DMS153 treated with DMSO at 0.1 percent for 48 hours (cell line): ENCODE measurements at regions not wholly inside any gene's neighbourhood (a gene's known extent, or its start where the extent isn't known, plus 50 kb on each side); places are given as distances from the start of the nearest gene placed in this dataset.
A peak's percentile ranks its signal among the peaks of the same experiment; 100 is the strongest.

Experiments used
- DNase-seq: peaks from one replicate; lab custom pipeline; 2025; ENCODE audit not compliant: unreplicated experiment; lab: John Stamatoyannopoulos, UW

DNA sequence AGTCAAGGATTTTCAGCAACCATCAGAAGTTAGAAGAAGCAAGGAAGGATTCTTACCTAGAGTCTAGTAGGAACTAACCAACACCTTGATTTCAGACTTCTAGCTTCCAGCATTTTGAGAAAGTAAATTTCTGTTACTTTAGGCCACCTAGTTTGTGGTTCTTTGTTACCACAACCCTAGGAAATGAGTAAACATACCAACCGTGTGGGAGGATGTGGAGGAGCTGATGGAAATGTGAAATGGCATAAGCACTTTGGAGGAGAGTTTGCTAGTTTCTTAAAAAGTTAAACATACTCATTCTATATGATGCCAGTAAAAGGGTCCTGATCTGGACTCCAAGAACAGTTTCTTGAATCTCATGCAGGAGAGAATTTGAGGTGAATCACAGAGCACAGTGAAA, 679.4 kb downstream of the PDHA2 start:
- DNase-seq, result no peak

GRCh38 chr4:96521046-96521536, 681.2 kb downstream of the PDHA2 start:
- DNase-seq, result no peak

GRCh38 chr4:96523611-96524010, 683.7 kb downstream of the PDHA2 start:
- no peak for DNase-seq

GRCh38 chr4:96524311-96524875, 684.5 kb downstream of the PDHA2 start:
- no peak for DNase-seq

GRCh38 chr4:96525898-96526297, 686.0 kb downstream of the PDHA2 start:
- DNase-seq, result no peak

GRCh38 chr4:96526625-96527024, 686.7 kb downstream of the PDHA2 start:
- no peak for DNase-seq

DNA sequence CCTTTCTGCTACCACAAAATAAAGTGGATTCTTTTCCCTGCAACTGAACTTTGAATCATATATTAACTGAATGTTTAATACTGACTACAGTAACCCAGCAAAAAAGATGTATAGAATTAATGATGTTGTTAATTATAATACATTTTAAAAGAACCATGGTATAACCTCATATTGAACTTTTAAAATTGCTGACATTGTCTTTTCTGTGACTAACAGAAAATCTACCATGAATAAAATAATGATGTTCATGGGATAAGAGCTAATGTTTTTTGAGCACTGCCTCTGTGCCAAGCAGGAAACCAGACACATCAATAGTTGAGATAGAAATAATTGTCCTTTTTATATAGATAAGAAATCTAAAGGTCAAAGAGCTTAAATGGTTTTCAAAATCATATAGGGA, 691.9 kb downstream of the PDHA2 start:
- DNase-seq, result no peak

- DNase-seq, result no peak
Observed at GRCh38 chr4:96543346-96543745, 703.5 kb downstream of the PDHA2 start.

GRCh38 chr4:96558466-96558865, 718.6 kb downstream of the PDHA2 start:
- DNase-seq, result no peak

GRCh38 chr4:96566755-96567154, 726.9 kb downstream of the PDHA2 start:
- no peak for DNase-seq

DNA sequence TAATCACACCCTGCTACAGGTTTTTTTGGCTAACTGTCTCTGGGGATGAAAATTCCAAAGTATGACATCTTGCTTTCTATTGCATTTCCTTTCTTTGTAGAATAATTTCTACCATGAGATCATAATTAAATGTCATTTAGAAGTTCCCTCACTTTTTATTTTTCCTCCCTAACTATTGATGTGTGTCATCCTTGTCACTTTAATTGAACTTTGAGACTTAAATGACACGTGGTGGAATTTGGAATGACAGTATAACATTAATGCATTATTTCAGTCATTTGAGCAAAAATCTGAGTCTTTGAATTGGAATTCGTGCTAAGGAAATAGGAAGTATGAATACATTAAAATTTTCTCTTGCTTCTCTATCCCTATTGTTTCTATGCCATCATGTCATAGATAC, 745.4 kb downstream of the PDHA2 start:
- no peak for DNase-seq

DNA sequence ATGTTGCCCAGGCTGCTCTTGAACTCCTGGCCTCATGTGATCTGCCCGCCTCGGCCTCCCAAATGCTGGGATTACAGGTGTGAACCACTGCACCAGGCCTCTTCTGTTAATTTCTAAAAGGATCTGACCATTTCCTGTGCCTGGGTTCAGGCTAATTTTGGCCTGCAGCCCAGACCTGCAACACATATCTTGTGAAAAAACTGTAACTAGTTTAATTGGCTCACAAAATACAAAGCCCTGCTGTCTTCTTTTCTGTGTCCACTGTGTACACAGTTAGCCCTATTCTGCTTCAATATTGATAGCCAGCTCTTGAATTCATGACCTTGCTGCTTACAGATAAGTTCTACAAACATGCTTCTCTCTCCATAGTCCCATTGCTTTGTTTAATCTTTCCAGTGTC, 753.5 kb downstream of the PDHA2 start:
- DNase-seq, result peak; percentile 79

- no peak for DNase-seq
Observed at GRCh38 chr4:96598465-96598864, 758.6 kb downstream of the PDHA2 start.

- DNase-seq, result no peak
Observed at GRCh38 chr4:96599752-96600151, 759.9 kb downstream of the PDHA2 start.

DNA sequence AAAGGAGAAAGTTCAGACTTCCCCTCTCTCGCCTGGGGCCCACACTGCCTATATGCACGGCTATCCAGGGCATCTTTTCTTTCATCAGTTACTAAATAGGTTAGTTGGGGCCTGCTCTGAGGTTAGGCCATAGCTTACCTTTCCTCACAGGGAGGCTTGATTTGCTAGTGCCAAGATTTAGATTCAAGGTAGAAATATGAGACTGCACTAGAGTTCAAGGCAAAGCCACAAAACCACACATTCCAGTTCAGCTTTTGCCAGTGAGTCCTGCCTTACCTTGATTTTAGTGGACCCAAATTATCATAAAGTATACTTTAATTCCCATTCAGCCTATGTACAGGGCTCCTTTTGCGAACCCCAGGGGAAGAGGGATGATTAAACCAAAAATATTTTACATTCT, 762.8 kb downstream of the PDHA2 start:
- DNase-seq, result no peak

GRCh38 chr4:96603641-96604040, 763.7 kb downstream of the PDHA2 start:
- no peak for DNase-seq

- no peak for DNase-seq
Observed at GRCh38 chr4:96606451-96606850, 766.6 kb downstream of the PDHA2 start.

GRCh38 chr4:96626023-96626422, 786.1 kb downstream of the PDHA2 start:
- no peak for DNase-seq

DNA sequence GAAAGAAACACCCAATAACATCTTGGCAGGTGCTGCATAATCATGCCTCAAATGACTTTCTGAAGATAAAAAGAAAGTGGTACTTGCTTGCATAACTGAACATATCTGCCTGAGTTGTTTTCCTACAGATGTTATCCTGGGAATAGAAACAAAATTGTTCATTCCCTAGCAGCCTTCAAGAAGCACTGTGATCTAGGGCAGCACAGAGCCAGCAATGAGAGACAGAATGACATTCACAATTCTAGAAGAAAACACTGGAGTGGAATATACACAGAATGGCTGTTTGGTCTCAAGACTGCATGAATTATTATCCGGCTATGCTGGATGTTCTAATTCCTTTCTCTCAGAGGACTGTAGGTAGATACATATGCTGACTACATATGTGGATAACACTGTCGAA, 790.9 kb downstream of the PDHA2 start:
- DNase-seq, result no peak

DNA sequence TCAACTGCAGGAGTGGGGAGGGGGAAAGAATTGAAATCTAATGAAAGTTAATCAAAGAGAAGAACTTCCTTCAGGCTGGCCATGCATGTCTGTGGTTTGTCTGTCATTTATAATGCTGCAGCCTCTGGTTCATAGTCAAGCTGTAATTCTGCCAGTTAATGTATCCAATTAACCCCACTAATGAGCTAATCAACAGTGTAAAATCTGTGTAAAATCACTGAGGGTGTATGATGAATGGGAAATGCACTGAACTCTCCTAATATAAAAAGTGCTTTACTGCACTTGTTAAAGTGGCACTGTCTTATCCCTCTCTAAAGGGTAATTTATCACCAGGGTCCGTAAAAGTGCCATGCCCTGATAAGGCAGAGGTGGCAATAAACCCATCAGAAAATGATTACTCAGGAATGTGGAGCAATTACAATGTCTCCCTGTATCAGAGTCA, 798.1 kb downstream of the PDHA2 start:
- DNase-seq, result no peak

GRCh38 chr4:96639932-96640331, 800.0 kb downstream of the PDHA2 start:
- DNase-seq, result no peak

DNA sequence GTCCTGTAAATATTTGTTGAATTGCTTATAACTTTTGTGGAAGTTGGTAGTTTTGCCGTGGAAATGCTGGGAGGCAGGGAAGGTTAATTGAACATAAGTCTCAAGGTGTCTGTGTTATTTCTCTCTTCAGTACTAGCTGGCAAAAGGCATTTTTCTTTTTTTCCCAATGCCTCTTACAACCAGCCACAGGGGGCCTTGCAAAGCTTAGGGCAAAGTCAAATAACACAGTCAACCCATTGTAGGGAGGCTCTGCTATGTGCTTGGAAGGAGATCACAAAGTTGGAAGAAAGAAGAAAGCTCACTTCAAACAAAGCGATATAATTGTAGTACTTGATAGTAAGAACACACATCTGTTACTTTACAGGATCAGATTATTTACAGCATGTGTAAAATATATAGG, 802.6 kb downstream of the PDHA2 start:
- DNase-seq, result no peak

GRCh38 chr4:96646146-96646545, 806.3 kb downstream of the PDHA2 start:
- DNase-seq, result no peak
